ENCODE measurements at regions not wholly inside any gene's neighbourhood (a gene's known extent, or its start where the extent isn't known, plus 50 kb on each side); places are given as distances from the start of the nearest gene placed in this dataset.

- POLR2A ChIA-PET: interaction anchor here (0.6 kb wide), 1 partner anchor 93 kb away, joined by 3 read pairs; no protein-coding TSS in a partner anchor
- DNase-seq (no peak), ATAC-seq (ENCODE audit: poor library complexity) (no peak)
- peaks cover 6% of the 10 kb centered on the region for H3K36me3 ChIP-seq (ENCODE audit: insufficient read depth, low read length)
- intact Hi-C loops (cut with DNase I, micrococcal nuclease): no loop called here
- H3K4me3 ChIP-seq (ENCODE audit: low read length): no peak overlapping the region
- TF ChIP-seq CTCF (IDR thresholded peaks at IDR 0.05): no peak
- H3K4me1 ChIP-seq (ENCODE audit: insufficient read depth, low read length): no peaks in the 10 kb centered on the region
- H3K4me3 Mint-ChIP-seq: no peak overlapping the region
- CTCF ChIA-PET: interaction anchor here (0.6 to 0.7 kb wide), 3 partner anchors 34 to 222 kb away, joined by 3 to 4 read pairs (median 3); no protein-coding TSS in a partner anchor
- peaks cover 6% of the 10 kb centered on the region for H3K9me3 Mint-ChIP-seq
- no peaks in the 10 kb centered on the region for H3K27me3 ChIP-seq (ENCODE audit: control insufficient read depth in 1 of 2, insufficient read depth in 2 of 2, low read length in 2 of 2)
- peaks cover 61% of the 10 kb centered on the region for H3K36me3 Mint-ChIP-seq (ENCODE audit: low read depth)
- no peak overlapping the region for H3K27ac ChIP-seq (ENCODE audit: low read depth in 1 of 2, low read length in 2 of 2)
- no peaks in the 10 kb centered on the region for H3K27me3 Mint-ChIP-seq
- H3K9me3 ChIP-seq (ENCODE audit: control insufficient read depth in 1 of 2, insufficient read depth in 1 of 2, low read length in 2 of 2): no peaks in the 10 kb centered on the region
- no peaks in the 10 kb centered on the region for H3K4me1 Mint-ChIP-seq (ENCODE audit: low read depth)
- H3K27ac Mint-ChIP-seq: no peak overlapping the region
Measured at GRCh38 chr14:71625891-71626701, 306.1 kb upstream of the RGS6 start.

- TF ChIP-seq CTCF (IDR thresholded peaks at IDR 0.05): no peak
- intact Hi-C loops (cut with DNase I, micrococcal nuclease): no loop called here
- Histone ChIP-seq H3K4me3 (ENCODE audit: low read length) (no peak overlapping the region), H3K9me3 (ENCODE audit: control insufficient read depth in 1 of 2, insufficient read depth in 1 of 2, low read length in 2 of 2) (no peaks in the 10 kb centered on the region), H3K36me3 (ENCODE audit: insufficient read depth, low read length) (peaks cover 4% of the 10 kb centered on the region), H3K27ac (ENCODE audit: low read depth in 1 of 2, low read length in 2 of 2) (no peak overlapping the region), H3K27me3 (ENCODE audit: control insufficient read depth in 1 of 2, insufficient read depth in 2 of 2, low read length in 2 of 2) (no peaks in the 10 kb centered on the region), H3K4me1 (ENCODE audit: insufficient read depth, low read length) (no peaks in the 10 kb centered on the region)
- H3K4me1 Mint-ChIP-seq (ENCODE audit: low read depth): no peaks in the 10 kb centered on the region
- no peak overlapping the region for H3K27ac Mint-ChIP-seq
- ChIA-PET POLR2A (no interaction called here), CTCF (no interaction called here)
- ATAC-seq (ENCODE audit: poor library complexity) (no peak), DNase-seq (no peak)
- H3K27me3 Mint-ChIP-seq: no peaks in the 10 kb centered on the region
- H3K4me3 Mint-ChIP-seq: no peak overlapping the region
- peaks cover 67% of the 10 kb centered on the region for H3K36me3 Mint-ChIP-seq (ENCODE audit: low read depth)
- peaks cover 7% of the 10 kb centered on the region for H3K9me3 Mint-ChIP-seq
Measured at GRCh38 chr14:71628433-71628832, 303.8 kb upstream of the RGS6 start.

GRCh38 chr14:71629250-71629649 is 303.0 kb upstream of the RGS6 start:
- Mint-ChIP-seq H3K27ac (no peak overlapping the region), H3K9me3 (peaks cover 7% of the 10 kb centered on the region), H3K4me3 (no peak overlapping the region), H3K36me3 (ENCODE audit: low read depth) (peaks cover 67% of the 10 kb centered on the region), H3K4me1 (ENCODE audit: low read depth) (no peaks in the 10 kb centered on the region), H3K27me3 (no peaks in the 10 kb centered on the region)
- no peak for DNase-seq
- Histone ChIP-seq H3K9me3 (ENCODE audit: control insufficient read depth in 1 of 2, insufficient read depth in 1 of 2, low read length in 2 of 2) (peaks cover 0 to 5% of the 10 kb centered on the region in 2 experiments), H3K27me3 (ENCODE audit: control insufficient read depth in 1 of 2, insufficient read depth in 2 of 2, low read length in 2 of 2) (no peaks in the 10 kb centered on the region), H3K36me3 (ENCODE audit: insufficient read depth, low read length) (no peaks in the 10 kb centered on the region), H3K4me3 (ENCODE audit: low read length) (no peak overlapping the region), H3K27ac (ENCODE audit: low read depth in 1 of 2, low read length in 2 of 2) (no peak overlapping the region), H3K4me1 (ENCODE audit: insufficient read depth, low read length) (no peaks in the 10 kb centered on the region)
- CTCF ChIA-PET: no interaction called here
- ATAC-seq (ENCODE audit: poor library complexity): no peak
- POLR2A ChIA-PET: no interaction called here
- intact Hi-C loops (cut with DNase I, micrococcal nuclease): no loop called here
- TF ChIP-seq CTCF (IDR thresholded peaks at IDR 0.05): no peak
